HFFc6 (cell line): ENCODE measurements at regions not wholly inside any gene's neighbourhood (a gene's known extent, or its start where the extent isn't known, plus 50 kb on each side); places are given as distances from the start of the nearest gene placed in this dataset.

Experiments used
- DNase-seq: peaks from one replicate; pipeline ENCODE4 v3.0.0-alpha.2; 2018
- H3K27ac Mint-ChIP-seq: 2 replicates; pipeline ENCODE4 v1.8.0; 2020; ENCODE audit warnings: mild to moderate bottlenecking, mixed read lengths
- H3K27me3 Mint-ChIP-seq: 2 replicates; pipeline ENCODE4 v1.8.0; 2021; ENCODE audit warnings: mild to moderate bottlenecking, moderate library complexity, mixed read lengths; ENCODE audit not compliant: insufficient read depth
- H3K36me3 Mint-ChIP-seq: 2 replicates; pipeline ENCODE4 v1.8.0; 2021; ENCODE audit warnings: low read depth, mixed read lengths
- H3K4me1 Mint-ChIP-seq: 2 replicates; pipeline ENCODE4 v1.8.0; 2020; ENCODE audit warnings: low read depth, mixed read lengths
- H3K4me3 Mint-ChIP-seq: 2 replicates; pipeline ENCODE4 v1.8.0; 2020; ENCODE audit warnings: mild to moderate bottlenecking, moderate library complexity, mixed read lengths
- H3K9me3 Mint-ChIP-seq: 2 replicates; pipeline ENCODE4 v1.8.0; 2020; ENCODE audit warnings: mild to moderate bottlenecking, mixed read lengths
- CTCF ChIP-seq: fragments of 200-600 bp; sonication (generic); IDR thresholded peaks from 2 replicates; pipeline ENCODE4 v1.5.0; 2021; ENCODE audit warnings: antibody characterized with exemption, mild to moderate bottlenecking

GRCh38 chr3:157807280-157807679, 298.9 kb downstream of the SHOX2 start:
- Mint-ChIP-seq H3K4me3 (no peak overlapping the region), H3K27ac (no peak overlapping the region), H3K4me1 (peaks cover 23% of the 10 kb centered on the region), H3K36me3 (no peaks in the 10 kb centered on the region; the same call in 1 of the 2 replicates), H3K9me3 (peaks cover 1% of the 10 kb centered on the region), H3K27me3 (no peaks in the 10 kb centered on the region; the same call in 1 of the 2 replicates)
- no peak for DNase-seq
- TF ChIP-seq CTCF, result no peak

- peaks cover 18% of the 10 kb centered on the region for H3K4me1 Mint-ChIP-seq
- H3K9me3 Mint-ChIP-seq, result peaks cover 18% of the 10 kb centered on the region
- no peak for TF ChIP-seq CTCF
- H3K36me3 Mint-ChIP-seq, result peaks cover 12% of the 10 kb centered on the region
- H3K27me3 Mint-ChIP-seq, result no peaks in the 10 kb centered on the region; the same call in 1 of the 2 replicates
- H3K4me3 Mint-ChIP-seq, result no peak overlapping the region
- no peak for DNase-seq
- H3K27ac Mint-ChIP-seq, result no peak overlapping the region
These were observed 300.7 kb downstream of the SHOX2 start for GRCh38 chr3:157805538-157805937.

GRCh38 chr3:157794771-157795170, 291.6 kb upstream of the VEPH1 start:
- H3K4me3 Mint-ChIP-seq, result peak overlapping the region; percentile 22
- H3K4me1 Mint-ChIP-seq, result peaks cover 32% of the 10 kb centered on the region
- peaks cover 12% of the 10 kb centered on the region; the same call in 1 of the 2 replicates for H3K36me3 Mint-ChIP-seq
- TF ChIP-seq CTCF, result no peak
- DNase-seq, result peak; percentile 64
- H3K27me3 Mint-ChIP-seq, result no peaks in the 10 kb centered on the region; the same call in 1 of the 2 replicates
- H3K9me3 Mint-ChIP-seq, result peaks cover 7% of the 10 kb centered on the region
- peak overlapping the region; percentile 27 for H3K27ac Mint-ChIP-seq

GRCh38 chr3:157793745-157794144, 290.5 kb upstream of the VEPH1 start:
- no peaks in the 10 kb centered on the region for H3K9me3 Mint-ChIP-seq
- H3K4me3 Mint-ChIP-seq, result no peak overlapping the region
- TF ChIP-seq CTCF, result no peak

GRCh38 chr3:157789162-157789561, 285.9 kb upstream of the VEPH1 start:
- H3K4me1 Mint-ChIP-seq, result peaks cover 60% of the 10 kb centered on the region
- H3K27me3 Mint-ChIP-seq, result no peaks in the 10 kb centered on the region; the same call in none of the 2 replicates
- H3K4me3 Mint-ChIP-seq, result no peak overlapping the region
- no peak overlapping the region; the same call in 1 of the 2 replicates for H3K27ac Mint-ChIP-seq
- no peak for TF ChIP-seq CTCF
- no peak for DNase-seq
- peaks cover 20% of the 10 kb centered on the region for H3K36me3 Mint-ChIP-seq
- no peaks in the 10 kb centered on the region for H3K9me3 Mint-ChIP-seq

More at GRCh38 chr3:157793745-157794144, 290.5 kb upstream of the VEPH1 start:
- no peak overlapping the region for H3K27ac Mint-ChIP-seq
- no peak for DNase-seq
- H3K27me3 Mint-ChIP-seq, result no peaks in the 10 kb centered on the region; the same call in 1 of the 2 replicates
- H3K36me3 Mint-ChIP-seq, result peaks cover 12% of the 10 kb centered on the region; the same call in 1 of the 2 replicates
- H3K4me1 Mint-ChIP-seq, result peaks cover 42% of the 10 kb centered on the region
